ENCODE measurements at regions not wholly inside any gene's neighbourhood (a gene's known extent, or its start where the extent isn't known, plus 50 kb on each side); places are given as distances from the start of the nearest gene placed in this dataset.

DNA sequence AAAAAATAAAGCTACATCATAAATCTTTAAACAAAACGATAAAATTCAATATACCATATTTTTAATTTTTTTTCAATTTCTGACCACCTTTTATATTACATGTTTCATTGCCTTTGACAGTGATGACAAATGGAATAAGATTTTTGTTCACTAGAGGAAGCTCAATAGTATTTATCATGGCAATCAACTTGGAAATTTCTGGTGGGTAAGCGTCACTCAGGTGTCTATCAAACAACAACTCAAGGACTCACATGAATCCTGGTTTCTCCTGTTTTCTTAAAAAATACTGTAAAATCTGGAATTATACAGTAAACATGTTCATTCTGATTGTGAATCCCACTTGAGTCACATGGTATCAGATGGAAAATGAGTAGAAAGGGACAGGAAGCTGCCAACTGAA, 782.2 kb downstream of the OTOL1 start:
- Histone ChIP-seq H3K14ac (ENCODE audit: insufficient read depth, low read length) (no peak overlapping the region), H4K5ac (ENCODE audit: insufficient read length, low read depth, low read length) (no peak overlapping the region), H3K4ac (ENCODE audit: low read depth, low read length) (no peak overlapping the region), H3K4me1 (ENCODE audit: insufficient read depth, low read length) (no peaks in the 10 kb centered on the region), H3K27ac (ENCODE audit: insufficient read length, low read depth, low read length) (no peak overlapping the region), H4K8ac (replicated peaks; ENCODE audit: insufficient read length, low read depth, low read length) (no peak overlapping the region), H3K23me2 (ENCODE audit: insufficient read length, low read depth, low read length, poor library complexity, severe bottlenecking) (no peaks in the 10 kb centered on the region), H3K9me3 (ENCODE audit: control insufficient read depth, low read depth, low read length) (no peaks in the 10 kb centered on the region), H4K91ac (ENCODE audit: insufficient read length, low read depth, low read length) (no peak overlapping the region), H2AFZ (ENCODE audit: low read length) (no peak overlapping the region), H3T11ph (ENCODE audit: low read length) (no peak overlapping the region), H3K4me2 (ENCODE audit: insufficient read depth, insufficient read length, low read length) (no peak overlapping the region), H3K18ac (ENCODE audit: insufficient read length, low read depth, low read length) (no peak overlapping the region), H3K27me3 (ENCODE audit: insufficient read depth, low read length) (no peaks in the 10 kb centered on the region), H2AK5ac (ENCODE audit: insufficient read length, low read length) (no peak overlapping the region), H2BK12ac (ENCODE audit: insufficient read length, low read depth, low read length) (no peak overlapping the region), H2BK120ac (ENCODE audit: low read depth, low read length, poor library complexity, severe bottlenecking) (no peak overlapping the region), H2BK20ac (ENCODE audit: low read depth, low read length, poor library complexity, severe bottlenecking) (no peak overlapping the region), H2BK15ac (ENCODE audit: low read depth, low read length) (no peak overlapping the region), H2BK5ac (ENCODE audit: insufficient read length, low read length) (no peak overlapping the region), H3K23ac (ENCODE audit: insufficient read length, low read depth, low read length) (no peak overlapping the region), H4K20me1 (ENCODE audit: control insufficient read depth, insufficient read depth, insufficient read length) (no peaks in the 10 kb centered on the region), H3K56ac (ENCODE audit: insufficient read length, low read depth, low read length) (no peak overlapping the region), H3K79me1 (ENCODE audit: insufficient read depth, low read depth, low read length, poor library complexity, severe bottlenecking) (no peaks in the 10 kb centered on the region), H3K79me2 (ENCODE audit: insufficient read depth, low read length) (no peaks in the 10 kb centered on the region), H3K9ac (ENCODE audit: extremely low read depth, insufficient read length, low read length) (no peak overlapping the region)
- Mint-ChIP-seq H3K4me1 (no peaks in the 10 kb centered on the region), H3K9me3 (peaks cover 4 to 17% of the 10 kb centered on the region in 2 experiments; a peak in 4 of 5 replicates), H3K4me3 (no peak overlapping the region), H3K27me3 (ENCODE audit: low read depth) (no peaks in the 10 kb centered on the region), H3K36me3 (ENCODE audit: insufficient read depth in 1 of 3, low read depth in 3 of 3) (peaks cover 0 to 12% (median 6%) of the 10 kb centered on the region in 3 experiments; a peak in 2 of 7 replicates), H3K27ac (no peak overlapping the region)
- no CpG with 5 or more reads among the region's 2 CpGs for WGBS (ENCODE audit: extremely low coverage, insufficient read length, low lambda C conversion rate)
- no peak for DNase-seq
- TF ChIP-seq, protein P1, sequence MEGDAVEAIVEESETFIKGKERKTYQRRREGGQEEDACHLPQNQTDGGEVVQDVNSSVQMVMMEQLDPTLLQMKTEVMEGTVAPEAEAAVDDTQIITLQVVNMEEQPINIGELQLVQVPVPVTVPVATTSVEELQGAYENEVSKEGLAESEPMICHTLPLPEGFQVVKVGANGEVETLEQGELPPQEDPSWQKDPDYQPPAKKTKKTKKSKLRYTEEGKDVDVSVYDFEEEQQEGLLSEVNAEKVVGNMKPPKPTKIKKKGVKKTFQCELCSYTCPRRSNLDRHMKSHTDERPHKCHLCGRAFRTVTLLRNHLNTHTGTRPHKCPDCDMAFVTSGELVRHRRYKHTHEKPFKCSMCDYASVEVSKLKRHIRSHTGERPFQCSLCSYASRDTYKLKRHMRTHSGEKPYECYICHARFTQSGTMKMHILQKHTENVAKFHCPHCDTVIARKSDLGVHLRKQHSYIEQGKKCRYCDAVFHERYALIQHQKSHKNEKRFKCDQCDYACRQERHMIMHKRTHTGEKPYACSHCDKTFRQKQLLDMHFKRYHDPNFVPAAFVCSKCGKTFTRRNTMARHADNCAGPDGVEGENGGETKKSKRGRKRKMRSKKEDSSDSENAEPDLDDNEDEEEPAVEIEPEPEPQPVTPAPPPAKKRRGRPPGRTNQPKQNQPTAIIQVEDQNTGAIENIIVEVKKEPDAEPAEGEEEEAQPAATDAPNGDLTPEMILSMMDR (conservative IDR thresholded peaks at IDR 0.05): no peak

Data from H9 (cell line).